Activated gamma-delta T cell treated with Interleukin-2 at 50 U/mL for 16 hours (primary cell): ENCODE measurements at regions not wholly inside any gene's neighbourhood (a gene's known extent, or its start where the extent isn't known, plus 50 kb on each side); places are given as distances from the start of the nearest gene placed in this dataset.

ENCODE experiments used
- DNase-seq: peaks from one replicate; pipeline ENCODE4 v3.0.0-alpha.2; 2020

GRCh38 chrX:149272690-149273463 lies 232.2 kb downstream of the IDS start:
- DNase-seq: no peak

GRCh38 chrX:149267878-149268813 lies 237.0 kb downstream of the IDS start:
- DNase-seq: no peak

DNA sequence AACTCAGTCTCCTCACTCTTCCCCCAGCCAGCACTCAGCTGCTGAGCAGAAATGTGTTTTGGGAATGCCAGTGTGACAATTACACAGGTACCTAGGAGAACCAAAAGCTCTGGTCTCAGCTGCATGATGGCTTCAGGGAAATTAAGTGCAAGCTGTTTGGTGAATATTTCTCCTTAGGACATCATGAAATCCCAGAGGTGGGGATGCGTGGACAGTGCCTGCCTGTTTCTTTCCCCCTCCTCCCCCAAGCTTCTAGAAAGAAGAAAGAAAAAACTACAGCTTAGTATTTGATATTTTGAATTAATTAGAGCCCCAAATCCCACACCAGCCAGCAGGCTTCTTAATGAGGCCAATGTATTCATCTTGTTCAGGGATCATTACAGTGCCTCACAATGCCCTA lies 243.0 kb downstream of the IDS start:
- DNase-seq: no peak

DNA sequence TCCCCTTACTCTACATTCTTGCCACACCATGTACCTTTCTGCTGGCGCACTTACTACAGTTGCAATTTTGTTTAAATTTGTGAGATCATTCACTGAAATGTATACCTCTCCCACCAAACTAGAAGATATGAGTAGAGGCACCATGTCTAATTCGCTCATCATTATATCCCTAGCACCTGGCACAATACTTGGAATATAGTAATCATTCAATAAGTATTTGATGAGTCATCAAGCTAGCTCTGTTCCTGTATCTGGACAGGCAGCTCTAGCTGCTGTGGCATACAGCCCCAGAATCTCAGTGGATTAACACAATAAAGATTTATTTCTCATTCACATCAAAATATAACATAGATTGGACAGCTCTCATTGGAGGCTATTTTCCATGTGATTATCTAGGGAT lies 245.9 kb downstream of the IDS start:
- DNase-seq: no peak

DNA sequence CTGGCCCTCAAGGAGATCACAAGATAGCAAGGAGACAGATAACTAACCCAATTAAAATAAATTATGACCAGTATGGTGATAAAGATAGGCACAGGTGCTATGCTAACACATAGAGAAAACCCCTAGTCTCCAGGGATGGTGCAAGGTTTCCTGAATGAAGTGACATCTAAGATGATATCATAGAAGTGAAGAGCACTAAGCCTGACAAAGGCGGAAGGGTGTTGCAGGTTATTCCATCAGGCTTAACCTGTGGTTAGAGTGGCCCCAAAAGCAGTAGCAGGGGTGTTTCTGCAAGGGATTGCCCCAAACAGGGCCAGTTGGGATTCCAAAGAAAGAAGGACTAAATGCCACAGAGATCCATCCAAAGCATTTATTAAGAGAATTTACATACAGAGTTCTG lies 249.2 kb downstream of the IDS start:
- no peak for DNase-seq

DNA sequence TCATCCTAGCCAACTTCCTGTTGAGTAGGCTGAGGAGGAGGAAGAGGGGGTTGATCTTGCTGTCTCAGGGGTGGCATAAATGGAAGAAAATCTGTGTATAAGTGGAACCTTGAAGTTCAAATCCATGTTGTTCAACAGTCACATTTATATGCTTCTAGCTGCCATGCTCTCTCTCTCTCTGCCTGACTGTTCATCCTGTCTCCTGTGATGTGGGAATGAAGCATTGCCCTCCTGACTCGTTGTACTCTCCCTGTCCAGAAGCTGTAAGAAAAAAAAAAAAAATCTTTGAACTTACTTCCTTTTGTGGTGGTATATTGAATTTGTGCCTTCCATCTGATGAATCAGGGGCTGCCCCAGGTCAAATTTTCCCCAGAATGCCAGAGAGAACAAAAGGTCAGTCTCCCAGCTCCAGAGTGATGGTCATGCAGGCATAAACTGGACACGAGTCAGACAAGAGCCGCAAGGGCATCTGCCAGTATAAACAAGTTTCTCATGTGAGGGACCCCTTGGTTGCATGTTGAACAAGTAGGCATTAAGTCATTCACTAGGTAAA lies 257.0 kb downstream of the IDS start:
- DNase-seq: no peak

GRCh38 chrX:149230689-149231088 lies 274.4 kb downstream of the IDS start:
- DNase-seq: no peak

DNA sequence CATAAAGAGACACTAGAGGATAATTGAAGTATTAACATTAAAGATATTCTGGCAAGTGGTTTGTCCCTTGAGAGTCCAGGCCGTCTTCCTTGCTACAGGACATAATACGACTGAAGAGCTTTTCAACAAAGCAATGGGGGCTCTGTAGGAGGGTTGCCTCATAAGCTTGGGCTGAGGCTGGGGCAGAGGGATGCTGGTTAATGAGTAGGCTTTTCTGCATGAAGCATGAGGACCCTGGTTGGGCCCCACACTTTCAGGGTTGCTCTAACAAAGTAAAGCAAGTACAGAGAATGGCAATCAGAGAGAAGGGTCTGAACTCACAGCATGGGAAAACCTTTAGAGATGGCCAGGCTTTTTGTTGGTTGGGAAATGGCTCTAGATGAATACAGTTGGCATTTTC lies 281.3 kb downstream of the IDS start:
- no peak for DNase-seq

DNA sequence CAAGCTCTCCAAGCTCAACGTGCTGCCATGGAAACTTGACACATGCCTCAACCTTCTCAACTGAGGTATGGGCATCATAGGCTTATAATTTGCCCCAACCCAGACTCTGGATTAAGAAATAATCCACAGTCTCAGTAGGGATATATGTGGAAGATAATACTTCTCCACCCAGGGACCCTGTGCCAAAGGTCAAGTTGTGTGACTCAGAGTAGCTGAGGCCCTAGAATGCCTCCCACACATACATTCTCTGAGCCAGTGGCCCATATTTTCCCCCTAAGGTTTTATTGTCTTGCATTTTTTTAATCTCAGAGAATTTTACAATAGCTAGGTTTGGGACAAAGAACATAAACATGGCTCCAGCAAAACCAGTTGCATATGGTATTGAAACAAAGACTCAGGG lies 283.1 kb downstream of the IDS start:
- DNase-seq: no peak

DNA sequence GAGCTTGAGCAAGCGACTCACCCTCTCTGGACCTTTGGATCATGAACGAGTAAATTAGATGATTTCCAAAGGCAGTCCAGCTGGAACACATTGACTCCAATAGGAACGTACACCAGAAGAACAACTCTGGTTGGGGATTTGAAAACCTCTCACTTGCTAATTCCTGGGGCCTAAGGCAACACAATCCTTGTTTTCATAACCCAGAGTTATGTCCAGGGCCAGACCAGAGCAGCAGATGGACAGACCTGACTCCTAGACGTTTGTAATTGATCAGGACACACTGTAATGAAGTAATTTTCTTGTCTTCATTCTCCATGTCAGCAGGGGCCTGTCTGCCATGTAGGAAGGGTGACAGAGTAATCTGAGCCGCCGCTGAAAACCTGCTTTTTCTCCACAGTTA lies 283.9 kb downstream of the IDS start:
- DNase-seq: no peak

GRCh38 chrX:149213264-149213663 lies 291.8 kb downstream of the IDS start:
- DNase-seq: no peak

DNA sequence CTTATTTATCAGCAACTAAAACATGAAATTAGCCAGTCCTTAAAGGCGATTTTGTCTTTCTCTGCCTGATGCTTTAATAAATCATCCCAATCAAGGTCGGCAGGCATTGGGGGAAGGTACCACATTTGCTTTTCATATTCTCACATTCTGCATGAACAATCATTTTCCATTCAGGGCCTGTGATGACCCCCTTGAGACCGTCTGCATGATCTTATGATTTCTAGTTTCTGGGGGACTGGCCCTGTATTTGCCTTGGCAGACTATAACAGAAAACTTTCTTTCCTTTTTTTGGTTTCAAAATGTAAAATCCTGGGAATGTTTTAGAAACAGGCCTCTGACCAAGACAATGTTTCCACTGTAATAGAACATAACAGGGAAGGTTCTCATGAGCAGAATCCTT lies 296.8 kb downstream of the IDS start:
- no peak for DNase-seq

- DNase-seq: no peak
Measured at GRCh38 chrX:149207518-149207917, 297.6 kb downstream of the IDS start.

GRCh38 chrX:149205937-149206336 lies 299.2 kb downstream of the IDS start:
- no peak for DNase-seq

DNA sequence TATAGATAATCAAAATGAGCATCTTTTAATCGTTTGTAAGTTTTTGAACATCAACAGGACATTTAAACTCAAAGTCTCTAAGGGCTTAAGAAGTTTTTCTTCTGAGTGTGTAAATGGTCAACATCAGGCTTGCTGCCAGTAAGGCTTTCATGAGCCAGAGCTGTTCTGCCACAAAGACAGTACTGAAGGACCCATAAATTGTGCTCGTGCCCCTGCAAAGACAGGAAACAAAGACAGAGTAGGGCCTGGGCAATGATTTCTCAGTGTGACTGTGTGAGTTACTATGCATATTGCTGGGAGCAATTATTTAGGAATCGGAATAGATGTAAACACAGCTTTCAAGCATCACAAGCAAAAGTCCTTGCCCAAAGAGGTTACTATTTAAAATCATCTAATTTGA lies 300.0 kb downstream of the IDS start:
- DNase-seq: no peak

GRCh38 chrX:149199734-149200133 lies 305.4 kb downstream of the IDS start:
- no peak for DNase-seq

- no peak for DNase-seq
Measured at GRCh38 chrX:149198980-149199732, 305.9 kb downstream of the IDS start.

- DNase-seq: no peak
Measured at GRCh38 chrX:149185087-149185486, 320.0 kb downstream of the IDS start.

DNA sequence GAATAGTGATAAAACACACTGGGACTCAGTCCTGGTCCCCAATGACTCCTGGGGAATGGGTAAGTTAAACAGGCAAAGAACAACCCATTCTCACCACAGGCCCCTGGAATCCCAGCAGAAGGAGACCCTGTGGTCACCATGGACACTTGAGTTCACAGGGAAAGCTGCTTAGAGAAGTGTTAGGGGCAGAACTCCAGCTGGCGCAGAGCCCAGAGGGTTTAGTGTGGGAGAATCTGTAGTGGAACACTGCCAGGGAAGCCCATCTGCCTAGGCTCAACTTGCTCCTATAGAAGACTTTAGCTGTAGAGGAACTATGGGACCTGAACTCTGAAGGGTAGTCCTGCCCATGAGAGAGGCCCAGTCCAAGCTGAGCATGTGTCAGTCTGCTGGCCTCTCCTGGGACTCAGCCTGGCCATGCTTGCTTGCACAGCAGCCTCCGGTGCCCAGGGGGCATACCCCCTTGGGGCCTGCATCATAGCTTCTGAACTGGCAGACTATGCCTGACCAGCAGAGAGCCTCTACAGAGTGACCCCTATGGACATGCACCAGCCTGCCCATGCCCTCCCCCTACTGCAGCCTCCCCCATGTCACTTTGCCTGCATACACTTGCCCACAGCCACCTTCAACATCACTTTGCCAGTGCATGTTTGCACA lies 343.5 kb downstream of the IDS start:
- no peak for DNase-seq

- no peak for DNase-seq
Measured at GRCh38 chrX:149157976-149158375, 347.1 kb downstream of the IDS start.

- DNase-seq: no peak
Measured at GRCh38 chrX:149152941-149153340, 352.2 kb downstream of the IDS start.
